Calu3 (cell line): ENCODE measurements at regions not wholly inside any gene's neighbourhood (a gene's known extent, or its start where the extent isn't known, plus 50 kb on each side); places are given as distances from the start of the nearest gene placed in this dataset.

Experiments used
- BruUV-seq: library from RNA; stranded (reverse); fragments of 400-500 nt; replicated peaks from 2 replicates; lab custom pipeline; 2021; lab: Mats Ljungman, UMichigan
- CTCF ChIA-PET: fragments of 300-600 bp; sonication (Branson Sonifier 250); formaldehyde crosslinking; loops from one replicate; lab custom pipeline; 2022; ENCODE audit warnings: antibody characterized with exemption; lab: Charles Lee
- DNase-seq: peaks from one replicate; pipeline ENCODE4 v3.0.0; 2022
- H3K27ac Mint-ChIP-seq: one replicate; pipeline ENCODE4 v1.8.0; 2022; ENCODE audit warnings: mixed read lengths; ENCODE audit not compliant: unreplicated experiment
- H3K27me3 Mint-ChIP-seq: one replicate; pipeline ENCODE4 v1.8.0; 2022; ENCODE audit warnings: mixed read lengths; ENCODE audit not compliant: unreplicated experiment
- H3K36me3 Mint-ChIP-seq: one replicate; pipeline ENCODE4 v1.8.0; 2022; ENCODE audit warnings: mild to moderate bottlenecking, moderate library complexity, mixed read lengths; ENCODE audit not compliant: insufficient read depth, unreplicated experiment
- H3K4me1 Mint-ChIP-seq: one replicate; pipeline ENCODE4 v1.8.0; 2022; ENCODE audit warnings: mild to moderate bottlenecking, low read depth, mixed read lengths; ENCODE audit not compliant: unreplicated experiment
- H3K4me3 Mint-ChIP-seq: one replicate; pipeline ENCODE4 v1.8.0; 2022; ENCODE audit warnings: mild to moderate bottlenecking, low read depth, moderate library complexity, mixed read lengths; ENCODE audit not compliant: unreplicated experiment
- H3K9me3 Mint-ChIP-seq: one replicate; pipeline ENCODE4 v1.8.0; 2022; ENCODE audit warnings: low read depth, mixed read lengths; ENCODE audit not compliant: unreplicated experiment
- intact Hi-C: fragments of 100-400 bp; cut with micrococcal nuclease; formaldehyde crosslinking; loops from one replicate; pipeline ENCODE4 v1.10.0; 2022; ENCODE audit not compliant: unreplicated experiment
- TF ChIP-seq, protein P1 (sequence below): fragments of 200-600 bp; IDR thresholded peaks from one replicate; pipeline ENCODE4 v1.8.0; 2022; ENCODE audit warnings: antibody characterized with exemption; ENCODE audit not compliant: unreplicated experiment

DNA sequence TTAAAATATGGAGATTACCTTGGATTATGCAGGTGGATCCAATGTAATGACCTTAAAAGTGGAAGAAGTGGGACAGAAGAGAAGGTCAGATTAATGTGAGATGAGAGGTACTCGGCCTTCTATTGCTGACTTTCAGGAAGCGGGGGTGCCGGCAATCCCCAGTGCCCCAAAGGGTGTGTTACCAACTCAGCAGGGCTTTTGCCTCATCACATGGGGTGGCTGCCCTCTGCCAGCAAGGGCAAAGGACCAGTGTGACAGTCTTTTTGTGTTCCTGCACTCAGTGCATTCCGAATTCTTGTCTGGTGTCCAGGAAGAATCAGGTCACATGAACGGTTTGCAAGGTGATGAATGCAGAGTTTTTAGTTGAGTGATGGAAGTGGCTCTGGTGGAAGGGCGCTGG, 624.2 kb downstream of the COL12A1 start:
- TF ChIP-seq, protein P1, sequence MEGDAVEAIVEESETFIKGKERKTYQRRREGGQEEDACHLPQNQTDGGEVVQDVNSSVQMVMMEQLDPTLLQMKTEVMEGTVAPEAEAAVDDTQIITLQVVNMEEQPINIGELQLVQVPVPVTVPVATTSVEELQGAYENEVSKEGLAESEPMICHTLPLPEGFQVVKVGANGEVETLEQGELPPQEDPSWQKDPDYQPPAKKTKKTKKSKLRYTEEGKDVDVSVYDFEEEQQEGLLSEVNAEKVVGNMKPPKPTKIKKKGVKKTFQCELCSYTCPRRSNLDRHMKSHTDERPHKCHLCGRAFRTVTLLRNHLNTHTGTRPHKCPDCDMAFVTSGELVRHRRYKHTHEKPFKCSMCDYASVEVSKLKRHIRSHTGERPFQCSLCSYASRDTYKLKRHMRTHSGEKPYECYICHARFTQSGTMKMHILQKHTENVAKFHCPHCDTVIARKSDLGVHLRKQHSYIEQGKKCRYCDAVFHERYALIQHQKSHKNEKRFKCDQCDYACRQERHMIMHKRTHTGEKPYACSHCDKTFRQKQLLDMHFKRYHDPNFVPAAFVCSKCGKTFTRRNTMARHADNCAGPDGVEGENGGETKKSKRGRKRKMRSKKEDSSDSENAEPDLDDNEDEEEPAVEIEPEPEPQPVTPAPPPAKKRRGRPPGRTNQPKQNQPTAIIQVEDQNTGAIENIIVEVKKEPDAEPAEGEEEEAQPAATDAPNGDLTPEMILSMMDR, result no peak
- Mint-ChIP-seq H3K27me3 (no peaks in the 10 kb centered on the region), H3K9me3 (no peaks in the 10 kb centered on the region), H3K4me1 (peaks cover 10% of the 10 kb centered on the region), H3K27ac (no peak overlapping the region), H3K36me3 (no peaks in the 10 kb centered on the region), H3K4me3 (no peak overlapping the region)
- BruUV-seq, result no TSS peak
- no peak for DNase-seq
- CTCF ChIA-PET, result interaction anchor here (0.7 kb wide), 1 partner anchor 128 kb away, joined by 3 read pairs; no protein-coding TSS in a partner anchor
- intact Hi-C loops, result no loop called here

DNA sequence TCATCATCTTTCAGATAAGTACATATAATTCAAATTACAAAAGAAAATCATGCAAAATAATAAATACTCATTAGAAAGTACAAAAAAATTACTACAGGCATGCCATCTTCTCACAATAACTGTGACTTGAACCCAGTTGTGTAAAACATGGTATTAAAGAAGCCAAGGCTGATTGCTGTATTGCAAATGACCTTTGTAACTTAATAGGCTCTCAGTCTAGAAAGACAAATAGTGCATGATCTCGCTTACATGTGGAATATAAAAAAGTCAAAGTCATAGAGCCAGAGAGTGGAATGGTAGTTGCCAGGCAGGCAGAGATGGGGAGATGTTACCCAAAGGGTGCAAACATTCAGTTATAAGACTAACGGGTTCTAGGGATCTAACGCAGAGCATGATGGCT, 626.1 kb downstream of the COL12A1 start:
- Mint-ChIP-seq H3K27ac (no peak overlapping the region), H3K4me3 (no peak overlapping the region), H3K9me3 (no peaks in the 10 kb centered on the region), H3K36me3 (no peaks in the 10 kb centered on the region), H3K4me1 (peaks cover 13% of the 10 kb centered on the region), H3K27me3 (no peaks in the 10 kb centered on the region)
- TF ChIP-seq, protein P1, result no peak
- CTCF ChIA-PET, result no interaction called here
- DNase-seq, result no peak
- intact Hi-C loops, result no loop called here
- BruUV-seq, result no TSS peak

DNA sequence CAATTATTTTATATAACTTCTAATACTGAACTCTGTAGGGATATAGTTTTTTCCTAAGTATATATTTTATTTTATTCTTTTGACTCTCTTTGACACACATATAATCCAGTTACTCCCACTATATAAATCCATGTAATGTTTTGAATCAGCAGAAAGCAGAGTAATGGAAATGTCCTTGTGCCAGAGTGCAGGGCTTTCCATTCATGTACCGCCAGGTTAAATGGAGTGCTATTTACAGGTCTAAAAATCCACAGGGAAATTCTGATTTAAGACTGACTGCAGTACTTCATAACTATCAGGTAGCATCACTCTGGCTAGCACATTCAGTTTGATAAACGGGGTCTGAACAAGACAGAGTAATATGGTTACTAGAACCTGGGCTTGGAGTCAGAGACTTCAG, 626.8 kb downstream of the COL12A1 start:
- H3K4me1 Mint-ChIP-seq, result peaks cover 18% of the 10 kb centered on the region
- intact Hi-C loops, result no loop called here
- no TSS peak for BruUV-seq
- no peaks in the 10 kb centered on the region for H3K27me3 Mint-ChIP-seq
- H3K4me3 Mint-ChIP-seq, result no peak overlapping the region
- CTCF ChIA-PET, result no interaction called here
- H3K36me3 Mint-ChIP-seq, result no peaks in the 10 kb centered on the region
- no peak for DNase-seq
- H3K27ac Mint-ChIP-seq, result no peak overlapping the region
- TF ChIP-seq, protein P1, result no peak
- H3K9me3 Mint-ChIP-seq, result no peaks in the 10 kb centered on the region

DNA sequence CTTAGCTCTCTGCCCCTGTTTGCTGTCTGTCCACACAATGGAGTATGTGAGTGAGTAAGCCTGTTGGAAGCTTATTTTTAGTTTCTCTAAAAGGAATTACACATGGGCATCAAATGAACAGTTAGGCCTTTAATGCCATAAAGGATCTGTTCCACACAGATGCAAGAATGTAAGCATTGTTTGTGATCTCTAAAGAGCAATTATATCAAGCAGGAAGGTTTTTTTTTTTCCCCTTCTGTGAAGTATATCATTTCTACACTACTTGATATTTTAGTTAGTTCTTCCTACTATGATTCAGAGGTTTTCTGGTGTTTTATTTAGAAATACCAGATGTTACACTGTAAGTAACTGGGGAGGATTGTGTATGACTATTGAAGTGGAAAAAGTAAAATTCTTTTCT, 627.5 kb downstream of the COL12A1 start:
- no peaks in the 10 kb centered on the region for H3K9me3 Mint-ChIP-seq
- no TSS peak for BruUV-seq
- no peak overlapping the region for H3K27ac Mint-ChIP-seq
- CTCF ChIA-PET, result interaction anchor here (0.7 kb wide), 2 partner anchors 16 to 42 kb away, joined by 3 read pairs; no protein-coding TSS in a partner anchor
- intact Hi-C loops, result no loop called here
- TF ChIP-seq, protein P1, result no peak
- H3K36me3 Mint-ChIP-seq, result no peaks in the 10 kb centered on the region
- no peaks in the 10 kb centered on the region for H3K27me3 Mint-ChIP-seq
- DNase-seq, result no peak
- H3K4me1 Mint-ChIP-seq, result peaks cover 18% of the 10 kb centered on the region
- H3K4me3 Mint-ChIP-seq, result no peak overlapping the region
